ENCODE measurements at regions not wholly inside any gene's neighbourhood (a gene's known extent, or its start where the extent isn't known, plus 50 kb on each side); places are given as distances from the start of the nearest gene placed in this dataset.
"Not testable (repeated sequence)": the region's sequence is repeated elsewhere in the genome, so short reads cannot be mapped to it uniquely, and the experiment has no call there.

GRCh38 chr16:8115814-8116213 lies 474.5 kb downstream of the TMEM114 start:
- DNase-seq (ENCODE audit: low read depth in 2 of 2): no peak

- not testable (repeated sequence) for DNase-seq (ENCODE audit: low read depth in 2 of 2)
Measured at GRCh38 chr16:8114941-8115340, 475.4 kb downstream of the TMEM114 start.

GRCh38 chr16:8113843-8114242 lies 476.5 kb downstream of the TMEM114 start:
- DNase-seq (ENCODE audit: low read depth in 2 of 2): no peak

- no peak for DNase-seq (ENCODE audit: low read depth in 2 of 2)
Measured at GRCh38 chr16:8110572-8111514, 479.5 kb downstream of the TMEM114 start.

- DNase-seq (ENCODE audit: low read depth in 2 of 2): no peak
Measured at GRCh38 chr16:8109510-8110369, 480.6 kb downstream of the TMEM114 start.

GRCh38 chr16:8108991-8109509 lies 481.3 kb downstream of the TMEM114 start:
- no peak for DNase-seq (ENCODE audit: low read depth in 2 of 2)

GRCh38 chr16:8107296-8107695 lies 483.0 kb downstream of the TMEM114 start:
- no peak for DNase-seq (ENCODE audit: low read depth in 2 of 2)

- no peak for DNase-seq (ENCODE audit: low read depth in 2 of 2)
Measured at GRCh38 chr16:8103649-8104289, 486.5 kb downstream of the TMEM114 start.

- DNase-seq (ENCODE audit: low read depth in 2 of 2): no peak
Measured at GRCh38 chr16:8099586-8099985, 490.7 kb downstream of the TMEM114 start.

- DNase-seq (ENCODE audit: low read depth in 2 of 2): no peak
Measured at GRCh38 chr16:8098947-8099512, 491.3 kb downstream of the TMEM114 start.

GRCh38 chr16:8096211-8096610 lies 494.1 kb downstream of the TMEM114 start:
- no peak for DNase-seq (ENCODE audit: low read depth in 2 of 2)

- DNase-seq (ENCODE audit: low read depth in 2 of 2): no peak
Measured at GRCh38 chr16:8094696-8095095, 495.6 kb downstream of the TMEM114 start.

- no peak for DNase-seq (ENCODE audit: low read depth in 2 of 2)
Measured at GRCh38 chr16:8088820-8089338, 501.4 kb downstream of the TMEM114 start.

GRCh38 chr16:8087597-8088289 lies 502.6 kb downstream of the TMEM114 start:
- no peak for DNase-seq (ENCODE audit: low read depth in 2 of 2)

- DNase-seq (ENCODE audit: low read depth in 2 of 2): no peak
Measured at GRCh38 chr16:8087146-8087545, 503.2 kb downstream of the TMEM114 start.

- no peak for DNase-seq (ENCODE audit: low read depth in 2 of 2)
Measured at GRCh38 chr16:8084882-8085281, 505.4 kb downstream of the TMEM114 start.

- no peak for DNase-seq (ENCODE audit: low read depth in 2 of 2)
Measured at GRCh38 chr16:8084302-8084701, 506.0 kb downstream of the TMEM114 start.

- DNase-seq (ENCODE audit: low read depth in 2 of 2): no peak
Measured at GRCh38 chr16:8083560-8083959, 506.8 kb downstream of the TMEM114 start.

- DNase-seq (ENCODE audit: low read depth in 2 of 2): no peak
Measured at GRCh38 chr16:8080817-8081216, 509.5 kb downstream of the TMEM114 start.

GRCh38 chr16:8075271-8075670 lies 515.0 kb downstream of the TMEM114 start:
- no peak for DNase-seq (ENCODE audit: low read depth in 2 of 2)

- no peak for DNase-seq (ENCODE audit: low read depth in 2 of 2)
Measured at GRCh38 chr16:8070506-8070905, 519.8 kb downstream of the TMEM114 start.

Data from stimulated activated CD8-positive, alpha-beta memory T cell treated with anti-CD3 and anti-CD28 coated beads, Interleukin-15, amount 100 ng/mL, for 48 hours (primary cell).